HL-60 (cell line): ENCODE measurements at regions not wholly inside any gene's neighbourhood (a gene's known extent, or its start where the extent isn't known, plus 50 kb on each side); places are given as distances from the start of the nearest gene placed in this dataset.

Experiments used
- DNase-seq, 2 experiments: peaks; one replicate each; pipeline ENCODE4 v3.0.0-alpha.2; 2010 to 2020; ENCODE audit warnings: low read depth in 1 of 2, low spot score in 1 of 2
- H3K27ac ChIP-seq: fragments of 250-450 bp; sonication (Bioruptor Pico); replicated peaks from 2 replicates; pipeline ENCODE4 v1.5.1; 2020; ENCODE audit warnings: mild to moderate bottlenecking, moderate library complexity
- H3K27me3 ChIP-seq: fragments of 250-450 bp; sonication (Bioruptor Pico); 2 replicates; pipeline ENCODE4 v1.5.1; 2021; ENCODE audit warnings: mild to moderate bottlenecking, moderate library complexity; ENCODE audit not compliant: insufficient read depth, poor library complexity, severe bottlenecking
- H3K4me3 ChIP-seq: replicated peaks from 2 replicates; pipeline ENCODE4 v1.5.1; 2011; ENCODE audit warnings: mild to moderate bottlenecking, control low read depth, low read length; ENCODE audit not compliant: insufficient read depth
- CTCF ChIP-seq: IDR thresholded peaks from one replicate; pipeline ENCODE4 v1.5.1; 2011; ENCODE audit warnings: low read length, control low read depth, inconsistent platforms; ENCODE audit not compliant: insufficient read depth
- GABPA ChIP-seq: IDR thresholded peaks from 2 replicates; pipeline ENCODE4 v1.6.1; 2012; ENCODE audit warnings: low read depth
- POLR2AphosphoS5 ChIP-seq: IDR thresholded peaks from 2 replicates; pipeline ENCODE4 v1.6.1; 2012; ENCODE audit warnings: low read depth
- SPI1 ChIP-seq: IDR thresholded peaks from 2 replicates; pipeline ENCODE4 v1.6.1; 2012; ENCODE audit warnings: low read depth, mild to moderate bottlenecking, borderline replicate concordance
- TF ChIP-seq, protein P1 (sequence below): IDR thresholded peaks from 2 replicates; pipeline ENCODE4 v1.6.1; 2012; ENCODE audit warnings: low read depth; ENCODE audit not compliant: insufficient replicate concordance

- TF ChIP-seq GABPA = no peak
- no peak for TF ChIP-seq CTCF
- no peak for TF ChIP-seq POLR2AphosphoS5
- TF ChIP-seq, protein P1, sequence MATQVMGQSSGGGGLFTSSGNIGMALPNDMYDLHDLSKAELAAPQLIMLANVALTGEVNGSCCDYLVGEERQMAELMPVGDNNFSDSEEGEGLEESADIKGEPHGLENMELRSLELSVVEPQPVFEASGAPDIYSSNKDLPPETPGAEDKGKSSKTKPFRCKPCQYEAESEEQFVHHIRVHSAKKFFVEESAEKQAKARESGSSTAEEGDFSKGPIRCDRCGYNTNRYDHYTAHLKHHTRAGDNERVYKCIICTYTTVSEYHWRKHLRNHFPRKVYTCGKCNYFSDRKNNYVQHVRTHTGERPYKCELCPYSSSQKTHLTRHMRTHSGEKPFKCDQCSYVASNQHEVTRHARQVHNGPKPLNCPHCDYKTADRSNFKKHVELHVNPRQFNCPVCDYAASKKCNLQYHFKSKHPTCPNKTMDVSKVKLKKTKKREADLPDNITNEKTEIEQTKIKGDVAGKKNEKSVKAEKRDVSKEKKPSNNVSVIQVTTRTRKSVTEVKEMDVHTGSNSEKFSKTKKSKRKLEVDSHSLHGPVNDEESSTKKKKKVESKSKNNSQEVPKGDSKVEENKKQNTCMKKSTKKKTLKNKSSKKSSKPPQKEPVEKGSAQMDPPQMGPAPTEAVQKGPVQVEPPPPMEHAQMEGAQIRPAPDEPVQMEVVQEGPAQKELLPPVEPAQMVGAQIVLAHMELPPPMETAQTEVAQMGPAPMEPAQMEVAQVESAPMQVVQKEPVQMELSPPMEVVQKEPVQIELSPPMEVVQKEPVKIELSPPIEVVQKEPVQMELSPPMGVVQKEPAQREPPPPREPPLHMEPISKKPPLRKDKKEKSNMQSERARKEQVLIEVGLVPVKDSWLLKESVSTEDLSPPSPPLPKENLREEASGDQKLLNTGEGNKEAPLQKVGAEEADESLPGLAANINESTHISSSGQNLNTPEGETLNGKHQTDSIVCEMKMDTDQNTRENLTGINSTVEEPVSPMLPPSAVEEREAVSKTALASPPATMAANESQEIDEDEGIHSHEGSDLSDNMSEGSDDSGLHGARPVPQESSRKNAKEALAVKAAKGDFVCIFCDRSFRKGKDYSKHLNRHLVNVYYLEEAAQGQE = no peak
- TF ChIP-seq SPI1 = no peak
- no peak overlapping the region for H3K27ac ChIP-seq
- no peaks in the 10 kb centered on the region for H3K27me3 ChIP-seq
- no peak overlapping the region for H3K4me3 ChIP-seq
- DNase-seq = no peak
Measured at GRCh38 chr5:103489307-103489706, 73.3 kb downstream of the NUDT12 start.

DNA sequence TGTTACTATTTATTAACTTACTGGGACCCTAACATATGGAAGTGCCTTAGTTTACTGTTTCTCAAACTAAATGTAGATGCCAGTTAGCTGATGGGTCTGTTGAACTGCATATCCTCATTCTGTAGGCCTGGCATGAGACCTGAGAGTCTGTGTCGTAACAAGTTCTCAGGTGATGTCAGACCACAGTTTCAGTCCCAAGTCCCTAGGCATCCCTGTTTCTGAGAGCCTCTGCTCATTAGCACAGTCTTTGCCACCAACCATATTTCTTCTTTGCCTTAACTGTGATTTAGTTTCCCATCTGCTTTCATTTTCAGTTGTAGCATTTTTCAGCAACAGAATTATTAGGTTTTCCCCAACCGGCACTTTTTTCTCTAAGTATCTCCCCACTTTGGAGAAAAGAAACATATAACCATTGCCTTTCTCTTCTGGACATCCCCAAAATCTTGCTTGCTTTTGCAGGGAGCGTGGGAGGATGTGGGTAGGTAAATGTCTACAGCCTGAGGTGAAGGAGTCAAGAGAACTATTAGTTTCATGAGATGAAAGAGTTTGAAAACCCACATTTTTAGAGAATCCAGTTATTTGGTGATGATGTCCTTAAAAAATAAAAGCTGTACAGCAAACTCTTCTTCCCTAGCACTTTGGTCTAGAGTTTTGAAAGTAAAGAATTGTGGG is 74.6 kb downstream of the NUDT12 start:
- no peaks in the 10 kb centered on the region for H3K27me3 ChIP-seq
- TF ChIP-seq, protein P1 = no peak
- TF ChIP-seq CTCF (no peak), GABPA (no peak), POLR2AphosphoS5 (no peak), SPI1 (no peak)
- DNase-seq = no peak
- no peak overlapping the region for H3K27ac ChIP-seq
- no peak overlapping the region for H3K4me3 ChIP-seq

DNA sequence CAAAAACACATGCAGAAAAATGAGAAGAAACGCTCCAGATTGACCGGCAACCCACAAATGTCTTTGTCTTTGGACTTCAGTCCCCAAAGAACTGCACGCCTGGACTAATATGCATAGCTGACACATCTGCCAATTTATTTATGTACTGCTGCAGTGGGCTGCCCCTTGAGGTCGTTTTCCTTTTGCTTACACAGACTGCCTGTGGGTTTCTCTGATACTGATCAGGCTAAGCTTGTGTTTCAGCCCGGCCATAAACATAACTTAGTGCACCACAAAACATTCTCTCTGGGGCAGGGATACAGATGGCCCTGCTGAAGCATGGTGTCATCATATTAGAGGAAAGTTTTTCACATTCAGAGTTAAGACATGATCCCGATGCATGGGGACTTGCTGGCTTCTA is 75.4 kb downstream of the NUDT12 start:
- Histone ChIP-seq H3K4me3 (no peak overlapping the region), H3K27me3 (no peaks in the 10 kb centered on the region), H3K27ac (no peak overlapping the region)
- TF ChIP-seq POLR2AphosphoS5 (no peak), SPI1 (no peak), GABPA (no peak), CTCF (no peak)
- TF ChIP-seq, protein P1 = no peak
- DNase-seq = no peak
